Activated T-helper 1 cell treated with anti-CD3 and anti-CD28 coated beads, Interleukin-12 subunit alpha, Interleukin-12 subunit beta, Interleukin-2, Interleukin-4 antibody, amounts not matched to agents 30 ng/mL and 10 ng/mL and 1 ng/mL, durations not matched to agents 14 hours and 24 hours and 36 hours (primary cell): ENCODE measurements at regions not wholly inside any gene's neighbourhood (a gene's known extent, or its start where the extent isn't known, plus 50 kb on each side); places are given as distances from the start of the nearest gene placed in this dataset.

ENCODE experiments used
- DNase-seq: peaks from one replicate; pipeline ENCODE4 v3.0.0; 2021; ENCODE audit warnings: low spot score
- H3K27ac Mint-ChIP-seq: one replicate; pipeline ENCODE4 v1.8.0; 2021; ENCODE audit warnings: mild to moderate bottlenecking, mixed read lengths
- H3K27me3 Mint-ChIP-seq: one replicate; pipeline ENCODE4 v1.8.0; 2022; ENCODE audit warnings: mild to moderate bottlenecking, moderate library complexity, mixed read lengths; ENCODE audit not compliant: insufficient read depth
- H3K36me3 Mint-ChIP-seq: one replicate; pipeline ENCODE4 v1.8.0; 2021; ENCODE audit warnings: low read depth, mixed read lengths
- H3K4me1 Mint-ChIP-seq: one replicate; pipeline ENCODE4 v1.8.0; 2021; ENCODE audit warnings: low read depth, mixed read lengths
- H3K4me3 Mint-ChIP-seq: one replicate; pipeline ENCODE4 v1.8.0; 2021; ENCODE audit warnings: mild to moderate bottlenecking, moderate library complexity, mixed read lengths
- H3K9me3 Mint-ChIP-seq: one replicate; pipeline ENCODE4 v1.8.0; 2021; ENCODE audit warnings: mixed read lengths
- intact Hi-C: fragments of 100-400 bp; cut with micrococcal nuclease; formaldehyde crosslinking; loops from one replicate; pipeline ENCODE4 v1.15.1; 2024

- Mint-ChIP-seq H3K27me3 (no peaks in the 10 kb centered on the region), H3K36me3 (peaks cover 6% of the 10 kb centered on the region), H3K4me3 (no peak overlapping the region), H3K27ac (no peak overlapping the region), H3K9me3 (peaks cover 19% of the 10 kb centered on the region), H3K4me1 (peaks cover 13% of the 10 kb centered on the region)
- intact Hi-C loops: no loop called here
- DNase-seq: no peak
These were observed 257.3 kb upstream of the PLEKHG7 start for GRCh38 chr12:92445253-92446082.

GRCh38 chr12:92444763-92445162 lies 258.0 kb upstream of the PLEKHG7 start:
- H3K4me1 Mint-ChIP-seq: peaks cover 13% of the 10 kb centered on the region
- intact Hi-C loops: no loop called here
- no peaks in the 10 kb centered on the region for H3K27me3 Mint-ChIP-seq
- H3K9me3 Mint-ChIP-seq: peaks cover 16% of the 10 kb centered on the region
- H3K36me3 Mint-ChIP-seq: peaks cover 6% of the 10 kb centered on the region
- H3K27ac Mint-ChIP-seq: no peak overlapping the region
- no peak overlapping the region for H3K4me3 Mint-ChIP-seq
- no peak for DNase-seq

- no peak overlapping the region for H3K4me3 Mint-ChIP-seq
- intact Hi-C loops: no loop called here
- no peaks in the 10 kb centered on the region for H3K27me3 Mint-ChIP-seq
- H3K36me3 Mint-ChIP-seq: peaks cover 6% of the 10 kb centered on the region
- peaks cover 11% of the 10 kb centered on the region for H3K9me3 Mint-ChIP-seq
- no peak overlapping the region for H3K27ac Mint-ChIP-seq
- no peak for DNase-seq
- H3K4me1 Mint-ChIP-seq: peaks cover 13% of the 10 kb centered on the region
These were observed 260.0 kb upstream of the PLEKHG7 start for GRCh38 chr12:92442782-92443181.

- Mint-ChIP-seq H3K27me3 (no peaks in the 10 kb centered on the region), H3K27ac (no peak overlapping the region), H3K4me1 (peaks cover 7% of the 10 kb centered on the region), H3K36me3 (peaks cover 4% of the 10 kb centered on the region), H3K9me3 (peaks cover 17% of the 10 kb centered on the region), H3K4me3 (no peak overlapping the region)
- intact Hi-C loops: no loop called here
- no peak for DNase-seq
These were observed 262.7 kb upstream of the PLEKHG7 start for GRCh38 chr12:92440072-92440471.

- Mint-ChIP-seq H3K36me3 (peaks cover 5% of the 10 kb centered on the region), H3K4me3 (no peak overlapping the region), H3K27me3 (no peaks in the 10 kb centered on the region), H3K4me1 (peaks cover 7% of the 10 kb centered on the region), H3K27ac (no peak overlapping the region), H3K9me3 (peaks cover 19% of the 10 kb centered on the region)
- DNase-seq: no peak
- intact Hi-C loops: no loop called here
These were observed 263.4 kb upstream of the PLEKHG7 start for GRCh38 chr12:92439420-92439805.

GRCh38 chr12:92438641-92439419 lies 264.0 kb upstream of the PLEKHG7 start:
- Mint-ChIP-seq H3K9me3 (peaks cover 19% of the 10 kb centered on the region), H3K4me3 (no peak overlapping the region), H3K36me3 (peaks cover 5% of the 10 kb centered on the region), H3K27ac (no peak overlapping the region), H3K4me1 (peaks cover 7% of the 10 kb centered on the region), H3K27me3 (no peaks in the 10 kb centered on the region)
- intact Hi-C loops: no loop called here
- DNase-seq: no peak

GRCh38 chr12:92437452-92437851 lies 265.3 kb upstream of the PLEKHG7 start:
- no peak overlapping the region for H3K27ac Mint-ChIP-seq
- intact Hi-C loops: no loop called here
- H3K4me3 Mint-ChIP-seq: no peak overlapping the region
- peaks cover 21% of the 10 kb centered on the region for H3K9me3 Mint-ChIP-seq
- no peaks in the 10 kb centered on the region for H3K27me3 Mint-ChIP-seq
- no peak for DNase-seq
- peaks cover 10% of the 10 kb centered on the region for H3K36me3 Mint-ChIP-seq
- peaks cover 7% of the 10 kb centered on the region for H3K4me1 Mint-ChIP-seq

- no peak overlapping the region for H3K27ac Mint-ChIP-seq
- intact Hi-C loops: no loop called here
- H3K36me3 Mint-ChIP-seq: peaks cover 11% of the 10 kb centered on the region
- H3K27me3 Mint-ChIP-seq: no peaks in the 10 kb centered on the region
- peaks cover 9% of the 10 kb centered on the region for H3K4me1 Mint-ChIP-seq
- peaks cover 23% of the 10 kb centered on the region for H3K9me3 Mint-ChIP-seq
- no peak overlapping the region for H3K4me3 Mint-ChIP-seq
- no peak for DNase-seq
These were observed 265.9 kb upstream of the PLEKHG7 start for GRCh38 chr12:92436856-92437255.

GRCh38 chr12:92434607-92435025 lies 268.2 kb upstream of the PLEKHG7 start:
- Mint-ChIP-seq H3K4me1 (peaks cover 9% of the 10 kb centered on the region), H3K4me3 (no peak overlapping the region), H3K27me3 (no peaks in the 10 kb centered on the region), H3K36me3 (peaks cover 11% of the 10 kb centered on the region), H3K27ac (no peak overlapping the region), H3K9me3 (peaks cover 23% of the 10 kb centered on the region)
- no peak for DNase-seq
- intact Hi-C loops: no loop called here

- H3K4me3 Mint-ChIP-seq: no peak overlapping the region
- intact Hi-C loops: no loop called here
- H3K36me3 Mint-ChIP-seq: peaks cover 11% of the 10 kb centered on the region
- H3K27me3 Mint-ChIP-seq: no peaks in the 10 kb centered on the region
- no peak overlapping the region for H3K27ac Mint-ChIP-seq
- no peak for DNase-seq
- peaks cover 23% of the 10 kb centered on the region for H3K9me3 Mint-ChIP-seq
- H3K4me1 Mint-ChIP-seq: peaks cover 9% of the 10 kb centered on the region
These were observed 269.9 kb upstream of the PLEKHG7 start for GRCh38 chr12:92432724-92433441.

GRCh38 chr12:92431146-92431545 lies 271.6 kb upstream of the PLEKHG7 start:
- Mint-ChIP-seq H3K27ac (no peak overlapping the region), H3K27me3 (no peaks in the 10 kb centered on the region), H3K36me3 (peaks cover 9% of the 10 kb centered on the region), H3K9me3 (peaks cover 18% of the 10 kb centered on the region), H3K4me3 (no peak overlapping the region), H3K4me1 (peaks cover 9% of the 10 kb centered on the region)
- DNase-seq: no peak
- intact Hi-C loops: no loop called here

- Mint-ChIP-seq H3K9me3 (peaks cover 3% of the 10 kb centered on the region), H3K27ac (no peak overlapping the region), H3K4me3 (no peak overlapping the region), H3K27me3 (no peaks in the 10 kb centered on the region), H3K36me3 (no peaks in the 10 kb centered on the region), H3K4me1 (peaks cover under 1% of the 10 kb centered on the region)
- DNase-seq: no peak
- intact Hi-C loops: no loop called here
These were observed 276.5 kb upstream of the PLEKHG7 start for GRCh38 chr12:92426332-92426731.

- H3K4me1 Mint-ChIP-seq: peaks cover 6% of the 10 kb centered on the region
- H3K27ac Mint-ChIP-seq: no peak overlapping the region
- no peaks in the 10 kb centered on the region for H3K27me3 Mint-ChIP-seq
- no peak for DNase-seq
- H3K4me3 Mint-ChIP-seq: no peak overlapping the region
- H3K9me3 Mint-ChIP-seq: peaks cover 8% of the 10 kb centered on the region
- peaks cover 2% of the 10 kb centered on the region for H3K36me3 Mint-ChIP-seq
- intact Hi-C loops: no loop called here
These were observed 277.6 kb upstream of the PLEKHG7 start for GRCh38 chr12:92425165-92425564.
